AG10803 (cell line): ENCODE measurements at regions not wholly inside any gene's neighbourhood (a gene's known extent, or its start where the extent isn't known, plus 50 kb on each side); places are given as distances from the start of the nearest gene placed in this dataset.
A peak's percentile ranks its signal among the peaks of the same experiment; 100 is the strongest.
"Not testable (repeated sequence)": the region's sequence is repeated elsewhere in the genome, so short reads cannot be mapped to it uniquely, and the experiment has no call there.

ENCODE experiments used
- DNase-seq: peaks from one replicate; pipeline ENCODE4 v3.0.0; 2010; ENCODE audit warnings: low read depth
- H3K4me3 ChIP-seq: 2 replicates; pipeline ENCODE4 v1.5.1; 2011; ENCODE audit warnings: mild to moderate bottlenecking, low read length, control low read depth
- TF ChIP-seq, protein P1 (sequence below): conservative IDR thresholded peaks from 2 replicates; pipeline ENCODE4 v1.5.1; 2011; ENCODE audit warnings: mild to moderate bottlenecking, low read length, control low read depth, inconsistent platforms

DNA sequence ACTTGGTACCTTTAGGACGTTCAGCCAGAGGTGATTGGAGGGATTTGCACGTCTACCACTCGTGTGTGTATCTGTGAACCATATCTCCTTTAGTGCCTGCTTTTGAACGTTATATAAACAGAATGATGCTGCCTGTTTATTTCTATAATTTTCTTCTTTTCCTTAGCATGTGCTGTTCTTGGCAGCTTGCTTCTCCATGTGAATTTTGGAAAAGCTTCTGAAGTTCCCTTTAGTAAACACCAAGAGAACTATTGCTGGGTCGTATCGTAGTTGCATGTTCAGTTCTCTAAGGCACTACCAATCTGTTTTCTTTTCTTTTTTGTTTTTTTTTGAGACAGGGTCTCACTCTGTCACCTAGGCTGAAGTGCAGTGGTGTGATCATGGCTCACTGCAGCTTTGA, 73.8 kb upstream of the FANCC start:
- DNase-seq, H3K4me3 ChIP-seq: not testable (repeated sequence)

DNA sequence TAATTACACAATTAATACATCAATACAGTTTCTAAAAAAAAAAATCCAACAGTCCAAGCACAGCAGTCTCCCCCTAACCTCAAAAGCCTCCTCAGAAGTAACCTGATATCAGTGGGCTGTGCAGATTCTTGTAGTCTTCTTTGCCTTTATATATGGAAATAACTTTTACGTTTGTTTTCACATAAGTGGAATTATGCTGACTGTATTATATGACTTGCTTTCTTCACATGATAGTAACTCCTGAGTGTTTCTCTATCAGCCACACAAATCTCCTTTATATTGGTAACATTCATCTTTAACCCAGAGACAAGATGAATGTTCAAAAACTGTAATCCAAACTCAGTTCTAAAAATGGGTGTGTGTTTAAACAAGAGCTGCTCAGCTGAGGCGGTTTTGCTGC, 71.9 kb upstream of the FANCC start:
- no peak for DNase-seq
- no peak overlapping the region for H3K4me3 ChIP-seq
- TF ChIP-seq, protein P1, sequence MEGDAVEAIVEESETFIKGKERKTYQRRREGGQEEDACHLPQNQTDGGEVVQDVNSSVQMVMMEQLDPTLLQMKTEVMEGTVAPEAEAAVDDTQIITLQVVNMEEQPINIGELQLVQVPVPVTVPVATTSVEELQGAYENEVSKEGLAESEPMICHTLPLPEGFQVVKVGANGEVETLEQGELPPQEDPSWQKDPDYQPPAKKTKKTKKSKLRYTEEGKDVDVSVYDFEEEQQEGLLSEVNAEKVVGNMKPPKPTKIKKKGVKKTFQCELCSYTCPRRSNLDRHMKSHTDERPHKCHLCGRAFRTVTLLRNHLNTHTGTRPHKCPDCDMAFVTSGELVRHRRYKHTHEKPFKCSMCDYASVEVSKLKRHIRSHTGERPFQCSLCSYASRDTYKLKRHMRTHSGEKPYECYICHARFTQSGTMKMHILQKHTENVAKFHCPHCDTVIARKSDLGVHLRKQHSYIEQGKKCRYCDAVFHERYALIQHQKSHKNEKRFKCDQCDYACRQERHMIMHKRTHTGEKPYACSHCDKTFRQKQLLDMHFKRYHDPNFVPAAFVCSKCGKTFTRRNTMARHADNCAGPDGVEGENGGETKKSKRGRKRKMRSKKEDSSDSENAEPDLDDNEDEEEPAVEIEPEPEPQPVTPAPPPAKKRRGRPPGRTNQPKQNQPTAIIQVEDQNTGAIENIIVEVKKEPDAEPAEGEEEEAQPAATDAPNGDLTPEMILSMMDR = no peak

DNA sequence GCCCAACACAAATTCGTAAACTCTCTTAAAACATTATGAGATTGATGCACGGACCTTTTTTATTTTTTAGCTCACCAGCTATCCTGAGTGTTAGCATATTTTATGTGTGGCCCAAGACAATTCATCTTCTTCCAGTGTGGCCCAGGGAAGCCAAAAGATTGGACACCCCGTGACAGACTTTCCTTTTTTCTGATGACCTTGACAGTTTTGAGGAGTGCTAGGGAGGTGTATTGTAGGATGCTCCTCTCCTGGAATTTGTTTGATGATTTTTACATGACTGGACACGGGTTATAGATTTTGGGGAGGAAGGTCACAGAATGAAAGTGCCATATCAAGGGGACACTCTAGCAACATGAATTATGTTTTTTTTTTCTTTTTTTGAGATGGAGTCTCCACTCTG, 69.3 kb upstream of the FANCC start:
- TF ChIP-seq, protein P1 = no peak
- DNase-seq = no peak
- H3K4me3 ChIP-seq = no peak overlapping the region

DNA sequence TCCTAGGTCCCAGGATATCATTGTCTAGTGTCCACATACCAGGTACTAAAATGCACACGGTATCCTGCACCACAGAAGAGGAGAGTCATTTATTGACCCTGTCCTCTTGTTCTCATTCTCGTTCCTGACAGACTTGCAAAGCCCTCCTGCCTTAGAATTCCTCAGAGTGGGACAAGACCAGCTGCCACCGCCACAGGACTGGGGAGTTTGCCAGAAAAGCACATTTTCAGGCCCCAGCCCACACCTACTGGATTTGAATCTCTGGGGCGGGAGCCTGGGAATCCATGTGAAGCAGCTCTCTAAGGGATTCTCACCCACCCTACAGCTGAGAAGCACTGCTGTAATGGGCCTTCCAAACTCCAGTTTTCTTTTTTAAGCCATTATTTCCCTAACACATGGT, 68.0 kb upstream of the FANCC start:
- H3K4me3 ChIP-seq = no peak overlapping the region
- TF ChIP-seq, protein P1 = no peak
- no peak for DNase-seq

DNA sequence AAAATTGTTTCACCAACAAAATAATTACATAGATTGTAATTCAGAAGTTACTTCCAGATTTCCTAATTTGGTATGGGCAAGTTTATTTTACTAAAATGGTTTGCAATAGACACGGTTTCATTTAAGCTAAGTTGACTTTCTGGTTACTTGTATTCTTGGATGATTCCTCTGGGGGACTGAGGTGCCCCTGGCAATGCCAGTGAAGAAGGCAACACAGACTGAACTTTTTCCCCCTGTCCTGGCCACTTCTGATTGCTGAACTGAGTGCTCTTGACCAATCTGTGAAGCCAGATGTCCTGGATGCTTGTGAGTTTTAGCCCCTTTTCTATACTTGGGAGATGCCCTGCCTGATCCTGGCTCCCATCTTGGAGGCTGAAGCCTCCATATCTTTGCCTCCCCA, 66.3 kb upstream of the FANCC start:
- no peak for DNase-seq
- no peak overlapping the region for H3K4me3 ChIP-seq
- TF ChIP-seq, protein P1 = no peak

DNA sequence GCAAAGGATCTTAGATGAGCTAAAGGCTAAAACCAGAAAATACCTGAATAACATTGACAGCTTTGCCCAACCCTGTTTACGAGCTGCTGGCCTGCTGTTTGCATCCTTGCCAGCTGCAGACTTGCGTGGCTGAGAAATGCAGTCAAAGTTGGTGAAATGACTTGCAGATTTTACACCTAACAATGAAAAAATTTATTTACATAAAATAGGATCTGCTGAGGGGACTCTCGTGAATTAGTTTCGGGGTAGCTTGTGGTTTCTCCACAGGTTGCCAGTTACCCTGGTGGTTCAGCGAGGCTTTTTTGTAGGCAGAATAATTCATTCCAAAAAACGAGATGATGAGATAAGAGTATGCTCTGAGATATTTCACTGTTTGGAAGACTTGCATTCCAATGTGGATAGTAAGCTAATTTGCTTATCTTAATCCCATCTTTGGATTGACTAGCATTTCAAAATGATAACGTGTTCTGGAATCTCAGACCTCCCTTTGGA, 65.7 kb upstream of the FANCC start:
- no peak overlapping the region for H3K4me3 ChIP-seq
- TF ChIP-seq, protein P1 = no peak
- peak; percentile 71 for DNase-seq

DNA sequence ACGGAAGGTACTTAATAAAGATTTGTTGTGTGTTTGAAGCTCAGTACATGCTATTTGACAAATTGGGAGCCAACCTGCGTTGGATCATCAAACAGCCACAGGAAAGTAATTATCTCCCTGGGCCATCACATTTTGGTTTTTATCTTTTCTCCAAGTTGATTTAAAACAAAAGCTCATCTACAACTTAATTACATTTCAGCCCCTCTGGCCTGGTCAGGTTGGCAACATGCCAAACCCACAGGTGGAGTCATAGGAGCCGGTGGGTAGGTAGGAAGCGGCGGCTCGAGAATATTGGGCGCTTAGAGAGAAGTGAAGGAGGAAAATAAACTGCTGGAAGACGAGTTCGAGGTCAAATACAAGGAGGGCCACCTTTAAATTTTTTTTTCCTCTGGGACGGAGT, 64.9 kb upstream of the FANCC start:
- TF ChIP-seq, protein P1 = no peak
- H3K4me3 ChIP-seq = no peak overlapping the region
- DNase-seq = no peak

DNA sequence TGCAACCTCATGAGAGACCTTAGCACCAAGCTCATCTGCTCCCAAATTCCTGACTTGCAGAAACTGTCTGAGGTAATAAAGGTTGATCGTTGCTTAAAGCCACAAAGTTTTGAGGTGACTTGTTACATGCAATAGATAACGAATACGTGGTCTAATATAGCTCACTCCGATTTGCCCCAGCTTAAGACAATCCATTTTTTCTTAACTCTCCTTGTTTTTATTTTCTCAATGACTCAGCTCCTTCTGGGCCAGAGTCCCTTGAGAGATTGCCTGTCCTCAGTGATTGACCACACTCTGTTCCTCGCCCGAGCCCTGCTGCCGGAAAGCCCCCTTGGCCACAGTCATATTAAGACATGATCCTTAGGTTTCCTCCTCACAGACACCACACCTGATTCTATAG, 63.7 kb upstream of the FANCC start:
- peak; percentile 41 for DNase-seq
- TF ChIP-seq, protein P1 = no peak
- no peak overlapping the region for H3K4me3 ChIP-seq
